SK-N-DZ (cell line): ENCODE measurements at regions not wholly inside any gene's neighbourhood (a gene's known extent, or its start where the extent isn't known, plus 50 kb on each side); places are given as distances from the start of the nearest gene placed in this dataset.
A peak's percentile ranks its signal among the peaks of the same experiment; 100 is the strongest.
"Not testable (repeated sequence)": the region's sequence is repeated elsewhere in the genome, so short reads cannot be mapped to it uniquely, and the experiment has no call there.

Experiments
- DNase-seq: peaks from one replicate; pipeline ENCODE4 v3.0.0-alpha.2; 2015; ENCODE audit warnings: low spot score

- no peak for DNase-seq
Observed at GRCh38 chr3:101950510-101950909, 101.2 kb downstream of the NFKBIZ start.

- no peak for DNase-seq
Observed at GRCh38 chr3:101950985-101951733, 101.8 kb downstream of the NFKBIZ start.

- no peak for DNase-seq
Observed at GRCh38 chr3:101954361-101954760, 105.0 kb downstream of the NFKBIZ start.

- DNase-seq = no peak
Observed at GRCh38 chr3:101954936-101955335, 105.6 kb downstream of the NFKBIZ start.

- no peak for DNase-seq
Observed at GRCh38 chr3:101962055-101962454, 112.7 kb downstream of the NFKBIZ start.

- no peak for DNase-seq
Observed at GRCh38 chr3:101963902-101964362, 114.6 kb downstream of the NFKBIZ start.

GRCh38 chr3:101964861-101965260, 115.5 kb downstream of the NFKBIZ start:
- DNase-seq = no peak

- no peak for DNase-seq
Observed at GRCh38 chr3:101966226-101966625, 116.9 kb downstream of the NFKBIZ start.

GRCh38 chr3:101970212-101970611, 120.9 kb downstream of the NFKBIZ start:
- DNase-seq = no peak

GRCh38 chr3:101970905-101971304, 121.6 kb downstream of the NFKBIZ start:
- DNase-seq = peak; percentile 15

GRCh38 chr3:101972430-101973162, 123.3 kb downstream of the NFKBIZ start:
- no peak for DNase-seq

GRCh38 chr3:101973163-101973505, 123.8 kb downstream of the NFKBIZ start:
- no peak for DNase-seq

- DNase-seq = not testable (repeated sequence)
Observed at GRCh38 chr3:101975415-101975814, 126.1 kb downstream of the NFKBIZ start.

- DNase-seq = no peak
Observed at GRCh38 chr3:101976473-101976872, 127.2 kb downstream of the NFKBIZ start.

GRCh38 chr3:101978348-101978747, 129.0 kb downstream of the NFKBIZ start:
- DNase-seq = no peak

GRCh38 chr3:101979033-101979432, 129.7 kb downstream of the NFKBIZ start:
- no peak for DNase-seq

GRCh38 chr3:101984356-101984755, 135.0 kb downstream of the NFKBIZ start:
- no peak for DNase-seq

- DNase-seq = no peak
Observed at GRCh38 chr3:101988596-101988995, 139.3 kb downstream of the NFKBIZ start.

GRCh38 chr3:101989578-101990200, 140.4 kb downstream of the NFKBIZ start:
- DNase-seq = no peak

- DNase-seq = no peak
Observed at GRCh38 chr3:101992863-101993262, 143.5 kb downstream of the NFKBIZ start.

- no peak for DNase-seq
Observed at GRCh38 chr3:101994386-101994785, 145.1 kb downstream of the NFKBIZ start.

GRCh38 chr3:101995371-101996046, 146.2 kb downstream of the NFKBIZ start:
- no peak for DNase-seq
